DMS 273 (cell line): ENCODE measurements at regions not wholly inside any gene's neighbourhood (a gene's known extent, or its start where the extent isn't known, plus 50 kb on each side); places are given as distances from the start of the nearest gene placed in this dataset.
"Not testable (repeated sequence)": the region's sequence is repeated elsewhere in the genome, so short reads cannot be mapped to it uniquely, and the experiment has no call there.

Experiments
- DNase-seq: peaks from one replicate; lab custom pipeline; 2025; ENCODE audit not compliant: unreplicated experiment; lab: John Stamatoyannopoulos, UW

- no peak for DNase-seq
Observed at GRCh38 chr5:69006030-69006429, 87.8 kb upstream of the SLC30A5 start.

- peak; percentile 88 for DNase-seq
Observed at GRCh38 chr5:69007163-69007562, 86.7 kb upstream of the SLC30A5 start.

- peak; percentile 92 for DNase-seq
Observed at GRCh38 chr5:69007726-69008368, 86.0 kb upstream of the SLC30A5 start.

- DNase-seq, result peak; percentile 31
Observed at GRCh38 chr5:69010476-69010875, 83.3 kb upstream of the SLC30A5 start.

- DNase-seq, result no peak
Observed at GRCh38 chr5:69011910-69012309, 81.9 kb upstream of the SLC30A5 start.

- peak; percentile 14 for DNase-seq
Observed at GRCh38 chr5:69013481-69013880, 80.3 kb upstream of the SLC30A5 start.

GRCh38 chr5:69014007-69014406, 79.8 kb upstream of the SLC30A5 start:
- not testable (repeated sequence) for DNase-seq

- peak; percentile 23 for DNase-seq
Observed at GRCh38 chr5:69019668-69020375, 74.0 kb upstream of the SLC30A5 start.

- DNase-seq, result peak; percentile 72
Observed at GRCh38 chr5:69024241-69024651, 69.6 kb upstream of the SLC30A5 start.

GRCh38 chr5:69029292-69029691, 64.5 kb upstream of the SLC30A5 start:
- no peak for DNase-seq

- no peak for DNase-seq
Observed at GRCh38 chr5:69030358-69031062, 63.3 kb upstream of the SLC30A5 start.

GRCh38 chr5:69032009-69032408, 61.8 kb upstream of the SLC30A5 start:
- DNase-seq, result peak; percentile 11

- DNase-seq, result no peak
Observed at GRCh38 chr5:69033690-69034089, 60.1 kb upstream of the SLC30A5 start.

GRCh38 chr5:69034898-69035297, 58.9 kb upstream of the SLC30A5 start:
- DNase-seq, result no peak

GRCh38 chr5:69035665-69036064, 58.1 kb upstream of the SLC30A5 start:
- DNase-seq, result no peak

GRCh38 chr5:69038539-69038938, 55.3 kb upstream of the SLC30A5 start:
- no peak for DNase-seq

- DNase-seq, result no peak
Observed at GRCh38 chr5:69039829-69040228, 54.0 kb upstream of the SLC30A5 start.

- peak; percentile 30 for DNase-seq
Observed at GRCh38 chr5:69042500-69042899, 51.3 kb upstream of the SLC30A5 start.

GRCh38 chr5:69042915-69043654, 50.7 kb upstream of the SLC30A5 start:
- DNase-seq, result peak; percentile 90

GRCh38 chr5:69043655-69043996, 50.2 kb upstream of the SLC30A5 start:
- no peak for DNase-seq
